Fibroblast of lung (primary cell): ENCODE measurements at regions not wholly inside any gene's neighbourhood (a gene's known extent, or its start where the extent isn't known, plus 50 kb on each side); places are given as distances from the start of the nearest gene placed in this dataset.

ENCODE experiments used
- CTCF ChIP-seq, 2 donors: IDR thresholded peaks in 1 of 2; conservative IDR thresholded peaks in 1 of 2; 1 replicate in 1 of 2; 2 replicates in 1 of 2; pipeline ENCODE4 v1.5.1; 2011 to 2012; ENCODE audit warnings: low read length in 2 of 2, control low read depth in 1 of 2, inconsistent platforms in 1 of 2, low read depth in 1 of 2, mild to moderate bottlenecking in 1 of 2
- EZH2 ChIP-seq: IDR thresholded peaks from 2 replicates; pipeline ENCODE4 v1.5.1; 2012; ENCODE audit warnings: low read length, control low read depth, mild to moderate bottlenecking; ENCODE audit errors: missing control alignments

GRCh38 chr5:96227957-96228356 lies 205.1 kb downstream of the PCSK1 start:
- TF ChIP-seq CTCF (conservative IDR thresholded peaks at IDR 0.05 in 1 of 2, IDR thresholded peaks at IDR 0.05 in 1 of 2; ENCODE audit: low read depth in 1 of 2, low read length in 2 of 2) (no peak), EZH2 (no peak)
